MM.1S (cell line): ENCODE measurements at regions not wholly inside any gene's neighbourhood (a gene's known extent, or its start where the extent isn't known, plus 50 kb on each side); places are given as distances from the start of the nearest gene placed in this dataset.

ENCODE experiments used
- EZH2 ChIP-seq: fragments of 300-600 bp; sonication (generic); optimal IDR thresholded peaks from 2 replicates; pipeline ENCODE3; 2017; ENCODE audit warnings: low read depth, mild to moderate bottlenecking, antibody characterized with exemption, low read length, mixed read lengths
- EZH2phosphoT487 ChIP-seq: fragments of 300-600 bp; sonication (generic); IDR thresholded peaks from 2 replicates; pipeline ENCODE4 v1.6.1; 2018; ENCODE audit warnings: antibody characterized with exemption, low read length

- no peak for TF ChIP-seq EZH2
- TF ChIP-seq EZH2phosphoT487 = no peak
These were observed 125.2 kb upstream of the SLC24A2 start for GRCh38 chr9:19914044-19914443.
